Kidney (tissue), 13 donors: ENCODE measurements at regions not wholly inside any gene's neighbourhood (a gene's known extent, or its start where the extent isn't known, plus 50 kb on each side); places are given as distances from the start of the nearest gene placed in this dataset.

ENCODE experiments used
- DNase-seq, 5 donors: peaks; one replicate each; pipeline ENCODE4 v3.0.0-alpha.2; 2013 to 2020
- FAIRE-seq: peaks from 2 replicates; lab custom pipeline; 2012; peaks lifted over from hg19 to GRCh38; lab: Jason Lieb, UNC
- H3K27ac ChIP-seq, 2 donors: one replicate each; pipeline ENCODE4 v1.7.0; 2013; ENCODE audit warnings: low read depth in 2 of 2, low read length in 2 of 2, inconsistent platforms in 1 of 2
- H3K27me3 ChIP-seq: one replicate; pipeline ENCODE4 v1.7.1; 2013; ENCODE audit warnings: low read length, inconsistent platforms; ENCODE audit not compliant: control insufficient read depth, insufficient read depth
- H3K36me3 ChIP-seq, 3 donors: one replicate each; pipeline versions ENCODE4 v1.7.0 to v1.7.1; 2013; ENCODE audit warnings: low read length in 3 of 3, control low read depth in 1 of 3, inconsistent platforms in 1 of 3; ENCODE audit not compliant: insufficient read depth in 3 of 3, control insufficient read depth in 2 of 3
- H3K4me1 ChIP-seq, 3 donors: one replicate each; pipeline versions ENCODE4 v1.7.0 to v1.7.1; 2013; ENCODE audit warnings: low read length in 3 of 3, inconsistent platforms in 1 of 3, low read depth in 1 of 3; ENCODE audit not compliant: control insufficient read depth in 2 of 3, insufficient read depth in 2 of 3
- H3K4me3 ChIP-seq, 3 donors: one replicate each; pipeline versions ENCODE4 v1.7.0 to v1.8.1; 2013; ENCODE audit warnings: low read length in 3 of 3, control low read depth in 1 of 3, inconsistent platforms in 1 of 3
- H3K9ac ChIP-seq, 3 donors: one replicate each; pipeline versions ENCODE4 v1.7.0 to v1.7.1; 2013; ENCODE audit warnings: low read length in 3 of 3, control low read depth in 1 of 3, inconsistent platforms in 1 of 3
- H3K9me3 ChIP-seq, 3 donors: one replicate each; pipeline versions ENCODE4 v1.7.0 to v1.7.1; 2013; ENCODE audit warnings: low read length in 3 of 3, control low read depth in 1 of 3, inconsistent platforms in 1 of 3; ENCODE audit not compliant: control insufficient read depth in 2 of 3, insufficient read depth in 1 of 3
- intact Hi-C: fragments of 100-400 bp; cut with DNase I; formaldehyde crosslinking; loops from one replicate; pipeline ENCODE4 v1.11.1; 2022
- TF ChIP-seq, protein P1 (sequence below): IDR thresholded peaks from 3 replicates; pipeline ENCODE4 v1.5.1; 2012; ENCODE audit warnings: mild to moderate bottlenecking, moderate library complexity, borderline replicate concordance; ENCODE audit not compliant: insufficient read depth; ENCODE audit errors: extremely low read depth
- donor health status: control.
- donor health status: control.
- donor health status: control.
- donor health status: control.
- donor health status: control.
- donor health status: DM: yes; HTN: yes; CAD: no.
- donor health status: Normal renal cell carcinoma (clear cell type).

DNA sequence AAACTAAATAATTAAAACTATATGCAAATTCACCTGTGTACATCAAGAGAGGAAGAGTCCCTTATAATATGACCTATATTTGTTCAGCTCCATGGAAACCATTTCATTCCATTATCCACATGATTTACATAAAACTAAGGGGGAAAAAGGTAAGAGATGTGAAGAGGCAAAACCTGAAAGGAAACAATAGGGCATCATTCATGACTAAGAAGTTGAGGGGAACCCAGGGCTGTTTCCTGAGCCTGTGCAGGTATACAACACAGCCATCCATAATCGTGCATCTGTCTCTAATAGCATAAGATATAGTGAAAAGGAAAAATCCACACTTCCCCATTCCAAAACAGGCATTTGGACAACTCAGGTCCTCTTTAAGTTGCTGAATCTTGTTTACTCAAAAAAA lies 151.3 kb downstream of the NR4A2 start:
- FAIRE-seq, result no peak
- Histone ChIP-seq H3K9ac (no peak overlapping the region), H3K27ac (no peak overlapping the region), H3K9me3 (no peaks in the 10 kb centered on the region), H3K36me3 (no peaks in the 10 kb centered on the region), H3K4me3 (no peak overlapping the region), H3K4me1 (no peaks in the 10 kb centered on the region), H3K27me3 (no peaks in the 10 kb centered on the region)
- TF ChIP-seq, protein P1, sequence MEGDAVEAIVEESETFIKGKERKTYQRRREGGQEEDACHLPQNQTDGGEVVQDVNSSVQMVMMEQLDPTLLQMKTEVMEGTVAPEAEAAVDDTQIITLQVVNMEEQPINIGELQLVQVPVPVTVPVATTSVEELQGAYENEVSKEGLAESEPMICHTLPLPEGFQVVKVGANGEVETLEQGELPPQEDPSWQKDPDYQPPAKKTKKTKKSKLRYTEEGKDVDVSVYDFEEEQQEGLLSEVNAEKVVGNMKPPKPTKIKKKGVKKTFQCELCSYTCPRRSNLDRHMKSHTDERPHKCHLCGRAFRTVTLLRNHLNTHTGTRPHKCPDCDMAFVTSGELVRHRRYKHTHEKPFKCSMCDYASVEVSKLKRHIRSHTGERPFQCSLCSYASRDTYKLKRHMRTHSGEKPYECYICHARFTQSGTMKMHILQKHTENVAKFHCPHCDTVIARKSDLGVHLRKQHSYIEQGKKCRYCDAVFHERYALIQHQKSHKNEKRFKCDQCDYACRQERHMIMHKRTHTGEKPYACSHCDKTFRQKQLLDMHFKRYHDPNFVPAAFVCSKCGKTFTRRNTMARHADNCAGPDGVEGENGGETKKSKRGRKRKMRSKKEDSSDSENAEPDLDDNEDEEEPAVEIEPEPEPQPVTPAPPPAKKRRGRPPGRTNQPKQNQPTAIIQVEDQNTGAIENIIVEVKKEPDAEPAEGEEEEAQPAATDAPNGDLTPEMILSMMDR, result no peak
- no peak for DNase-seq
- intact Hi-C loops, result no loop called here

DNA sequence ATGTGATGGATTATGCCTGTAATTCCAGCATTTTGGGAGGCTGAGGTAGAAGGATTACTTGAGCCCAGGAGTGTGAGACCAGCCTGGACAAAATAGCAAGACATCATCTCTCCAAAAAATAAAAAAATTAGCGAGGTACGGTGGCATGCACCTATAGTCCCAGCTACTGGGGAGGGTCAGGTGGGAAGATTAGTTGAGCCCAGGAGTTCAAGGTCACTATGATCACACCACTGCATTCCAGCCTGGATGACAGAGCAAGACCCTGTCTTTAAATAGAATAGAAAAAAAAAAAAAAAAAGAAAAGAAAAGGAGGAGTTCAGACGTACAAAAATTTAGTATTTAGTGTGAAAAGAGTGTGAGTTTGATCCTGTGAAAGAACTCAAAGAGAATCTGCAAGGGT lies 154.9 kb downstream of the NR4A2 start:
- TF ChIP-seq, protein P1, result no peak

DNA sequence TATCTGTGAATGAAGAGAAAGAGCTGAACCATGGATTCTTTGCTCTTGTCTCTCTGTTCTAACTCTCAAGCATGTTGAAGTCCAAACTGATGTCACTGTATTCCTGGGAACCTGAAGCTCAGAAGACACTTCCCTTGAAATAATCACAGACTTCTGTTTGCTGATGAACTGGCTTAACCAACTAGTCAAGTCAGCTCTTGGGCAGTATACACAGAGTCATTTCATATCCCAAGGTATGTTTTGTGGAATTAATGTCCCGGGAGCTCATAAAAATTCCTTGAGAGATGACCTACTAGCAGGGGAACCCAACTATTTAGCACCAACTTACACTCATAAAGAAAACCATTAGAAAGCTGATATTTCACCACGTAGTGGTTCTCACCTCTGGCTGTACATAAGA lies 156.6 kb downstream of the NR4A2 start:
- TF ChIP-seq, protein P1, result no peak
- intact Hi-C loops, result no loop called here
- Histone ChIP-seq H3K4me3 (no peak overlapping the region), H3K4me1 (no peaks in the 10 kb centered on the region), H3K36me3 (no peaks in the 10 kb centered on the region), H3K27ac (no peak overlapping the region), H3K9me3 (no peaks in the 10 kb centered on the region), H3K27me3 (no peaks in the 10 kb centered on the region), H3K9ac (no peak overlapping the region)
- FAIRE-seq, result no peak
- no peak for DNase-seq

More for the DNA sequence above, 154.9 kb downstream of the NR4A2 start:
- Histone ChIP-seq H3K27ac (no peak overlapping the region), H3K9me3 (no peaks in the 10 kb centered on the region), H3K27me3 (no peaks in the 10 kb centered on the region), H3K9ac (no peak overlapping the region), H3K4me3 (no peak overlapping the region), H3K36me3 (no peaks in the 10 kb centered on the region), H3K4me1 (no peaks in the 10 kb centered on the region)
- DNase-seq, result no peak
- intact Hi-C loops, result no loop called here
- no peak for FAIRE-seq

DNA sequence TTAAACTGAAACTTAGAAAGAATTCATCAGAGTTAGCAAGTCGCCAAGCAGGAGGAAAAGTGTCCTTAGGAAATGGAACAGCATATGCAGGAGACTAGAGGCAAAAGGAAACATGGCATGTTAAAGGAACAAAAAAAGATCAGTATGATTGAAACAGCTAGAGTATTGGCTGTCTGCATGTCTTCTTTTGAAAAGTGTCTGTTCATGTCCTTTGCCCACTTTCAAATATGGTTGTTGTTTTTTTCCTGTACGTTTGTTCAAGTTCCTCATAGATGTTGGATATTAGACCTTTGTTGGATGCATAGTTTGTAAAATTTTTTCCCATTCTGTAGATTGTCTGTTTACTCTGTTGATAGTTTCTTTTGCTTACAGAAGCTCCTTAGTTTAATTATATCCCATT lies 161.6 kb downstream of the NR4A2 start:
- no peaks in the 10 kb centered on the region for H3K36me3 ChIP-seq
- FAIRE-seq, result no peak
- no peak overlapping the region for H3K4me3 ChIP-seq
- TF ChIP-seq, protein P1, result no peak
- intact Hi-C loops, result no loop called here
- no peak overlapping the region for H3K9ac ChIP-seq
- no peaks in the 10 kb centered on the region for H3K27me3 ChIP-seq
- H3K4me1 ChIP-seq, result no peaks in the 10 kb centered on the region
- no peak overlapping the region for H3K27ac ChIP-seq
- peaks cover 0 to 2% (median 0%) of the 10 kb centered on the region in 3 donors for H3K9me3 ChIP-seq
- DNase-seq, result no peak
